ENCODE measurements at regions not wholly inside any gene's neighbourhood (a gene's known extent, or its start where the extent isn't known, plus 50 kb on each side); places are given as distances from the start of the nearest gene placed in this dataset.

- H3K27me3 ChIP-seq (ENCODE audit: control insufficient read depth, low read length), result no peaks in the 10 kb centered on the region
- H3K79me2 ChIP-seq (ENCODE audit: control insufficient read depth, low read length), result no peaks in the 10 kb centered on the region
- H3K4me3 ChIP-seq (ENCODE audit: low read length), result no peak overlapping the region
- no peaks in the 10 kb centered on the region for H3K9me3 ChIP-seq (ENCODE audit: control insufficient read depth, insufficient read depth, low read length)
- H3K4me2 ChIP-seq (ENCODE audit: low read length), result no peak overlapping the region
- H3F3A ChIP-seq (ENCODE audit: control insufficient read depth, insufficient read depth), result no peaks in the 10 kb centered on the region
- H3K4me1 ChIP-seq (ENCODE audit: control insufficient read depth, low read length), result no peaks in the 10 kb centered on the region
- TF ChIP-seq CTCF (IDR thresholded peaks at IDR 0.05; ENCODE audit: low read depth, low read length, poor library complexity, severe bottlenecking) (no peak), EZH2phosphoT487 (IDR thresholded peaks at IDR 0.05; ENCODE audit: borderline replicate concordance, low read length) (no peak)
- no peaks in the 10 kb centered on the region for H3K36me3 ChIP-seq (ENCODE audit: control insufficient read depth, low read length)
- no peaks in the 10 kb centered on the region for H3K9me2 ChIP-seq (replicated peaks; ENCODE audit: control insufficient read depth, low read length)
- H3K27ac ChIP-seq (ENCODE audit: low read depth, low read length), result no peak overlapping the region
- H4K20me1 ChIP-seq (ENCODE audit: control insufficient read depth, insufficient read depth, low read depth, low read length), result no peaks in the 10 kb centered on the region
These were observed 719.4 kb downstream of the DIAPH3 start for GRCh38 chr13:59444210-59444857.

GRCh38 chr13:59445812-59446211 is 717.9 kb downstream of the DIAPH3 start:
- H3K27ac ChIP-seq (ENCODE audit: low read depth, low read length), result no peak overlapping the region
- H3F3A ChIP-seq (ENCODE audit: control insufficient read depth, insufficient read depth), result no peaks in the 10 kb centered on the region
- H3K4me3 ChIP-seq (ENCODE audit: low read length), result no peak overlapping the region
- H3K79me2 ChIP-seq (ENCODE audit: control insufficient read depth, low read length), result no peaks in the 10 kb centered on the region
- H4K20me1 ChIP-seq (ENCODE audit: control insufficient read depth, insufficient read depth, low read depth, low read length), result no peaks in the 10 kb centered on the region
- H3K9me2 ChIP-seq (replicated peaks; ENCODE audit: control insufficient read depth, low read length), result no peaks in the 10 kb centered on the region
- no peaks in the 10 kb centered on the region for H3K4me1 ChIP-seq (ENCODE audit: control insufficient read depth, low read length)
- no peak for TF ChIP-seq CTCF (IDR thresholded peaks at IDR 0.05; ENCODE audit: low read depth, low read length, poor library complexity, severe bottlenecking)
- no peak for TF ChIP-seq EZH2phosphoT487 (IDR thresholded peaks at IDR 0.05; ENCODE audit: borderline replicate concordance, low read length)
- H3K36me3 ChIP-seq (ENCODE audit: control insufficient read depth, low read length), result no peaks in the 10 kb centered on the region
- no peaks in the 10 kb centered on the region for H3K27me3 ChIP-seq (ENCODE audit: control insufficient read depth, low read length)
- no peak overlapping the region for H3K4me2 ChIP-seq (ENCODE audit: low read length)
- no peaks in the 10 kb centered on the region for H3K9me3 ChIP-seq (ENCODE audit: control insufficient read depth, insufficient read depth, low read length)

GRCh38 chr13:59446391-59446790 is 717.3 kb downstream of the DIAPH3 start:
- H3K36me3 ChIP-seq (ENCODE audit: control insufficient read depth, low read length), result no peaks in the 10 kb centered on the region
- H3K9me3 ChIP-seq (ENCODE audit: control insufficient read depth, insufficient read depth, low read length), result no peaks in the 10 kb centered on the region
- no peaks in the 10 kb centered on the region for H3K27me3 ChIP-seq (ENCODE audit: control insufficient read depth, low read length)
- H3K9me2 ChIP-seq (replicated peaks; ENCODE audit: control insufficient read depth, low read length), result no peaks in the 10 kb centered on the region
- H3K4me1 ChIP-seq (ENCODE audit: control insufficient read depth, low read length), result no peaks in the 10 kb centered on the region
- TF ChIP-seq EZH2phosphoT487 (IDR thresholded peaks at IDR 0.05; ENCODE audit: borderline replicate concordance, low read length), result no peak
- no peak for TF ChIP-seq CTCF (IDR thresholded peaks at IDR 0.05; ENCODE audit: low read depth, low read length, poor library complexity, severe bottlenecking)
- H3F3A ChIP-seq (ENCODE audit: control insufficient read depth, insufficient read depth), result no peaks in the 10 kb centered on the region
- no peaks in the 10 kb centered on the region for H4K20me1 ChIP-seq (ENCODE audit: control insufficient read depth, insufficient read depth, low read depth, low read length)
- H3K79me2 ChIP-seq (ENCODE audit: control insufficient read depth, low read length), result no peaks in the 10 kb centered on the region
- no peak overlapping the region for H3K4me3 ChIP-seq (ENCODE audit: low read length)
- H3K27ac ChIP-seq (ENCODE audit: low read depth, low read length), result no peak overlapping the region
- H3K4me2 ChIP-seq (ENCODE audit: low read length), result no peak overlapping the region

Data from DOHH2 (cell line).